ENCODE measurements at regions not wholly inside any gene's neighbourhood (a gene's known extent, or its start where the extent isn't known, plus 50 kb on each side); places are given as distances from the start of the nearest gene placed in this dataset.

DNA sequence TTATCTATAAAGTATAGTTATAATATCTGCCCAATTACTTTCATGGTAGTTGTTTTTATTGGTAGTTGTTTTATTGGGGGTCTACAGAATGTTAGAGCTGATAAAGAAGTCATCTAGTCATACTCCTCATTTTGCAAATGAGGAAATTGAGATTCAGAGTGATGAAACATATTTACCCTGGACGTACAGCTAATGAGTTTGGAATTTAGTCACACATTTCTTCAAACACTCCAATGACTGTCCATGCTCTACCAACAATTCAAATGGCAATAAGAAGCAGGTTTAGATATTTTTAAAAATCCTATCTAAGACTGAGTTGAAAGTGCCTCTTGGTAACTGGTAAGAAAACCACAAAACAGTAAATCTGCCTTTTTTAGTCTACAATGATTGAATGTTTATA, 98.2 kb downstream of the MAGEC1 start:
- no peak overlapping the region for H3K14ac ChIP-seq (ENCODE audit: low read length)
- no peaks in the 10 kb centered on the region for H3K79me1 ChIP-seq (ENCODE audit: low read length)
- H3K79me2 ChIP-seq (ENCODE audit: control insufficient read depth, insufficient read depth, low read length, poor library complexity): no peaks in the 10 kb centered on the region
- H3K4me3 ChIP-seq (ENCODE audit: low read depth, low read length): no peak overlapping the region
- no peak overlapping the region for H2AK5ac ChIP-seq (ENCODE audit: low read length)
- no peak overlapping the region for H3K9ac ChIP-seq (ENCODE audit: low read length)
- no peak overlapping the region for H2BK12ac ChIP-seq (ENCODE audit: low read length)
- no peak overlapping the region for H2BK5ac ChIP-seq (ENCODE audit: low read depth, low read length, poor library complexity)
- H3K36me3 ChIP-seq (ENCODE audit: control insufficient read depth in 1 of 2, insufficient read depth in 2 of 2, low read length in 2 of 2): no peaks in the 10 kb centered on the region
- no peak overlapping the region for H2BK120ac ChIP-seq (ENCODE audit: insufficient read depth, low read length, poor library complexity)
- no peak overlapping the region for H3K27ac ChIP-seq (ENCODE audit: low read depth, low read length)
- no peak overlapping the region for H4K91ac ChIP-seq (ENCODE audit: low read depth, low read length)
- no peaks in the 10 kb centered on the region for H3K27me3 ChIP-seq (ENCODE audit: insufficient read depth, low read length)
- DNase-seq: no peak
- H3K9me3 ChIP-seq (ENCODE audit: insufficient read depth, low read depth, low read length): no peaks in the 10 kb centered on the region
- no peak overlapping the region for H3K23ac ChIP-seq (ENCODE audit: low read length)
- H4K12ac ChIP-seq (ENCODE audit: low read depth, low read length): no peak overlapping the region
- H2AFZ ChIP-seq (ENCODE audit: insufficient read depth, low read length, poor library complexity): no peak overlapping the region
- no peak overlapping the region for H3K4me2 ChIP-seq (ENCODE audit: low read length)
- H4K8ac ChIP-seq (ENCODE audit: low read depth, low read length): no peak overlapping the region
- H3K18ac ChIP-seq (ENCODE audit: low read length): no peak overlapping the region
- H3K4me1 ChIP-seq (ENCODE audit: control insufficient read depth in 1 of 2, insufficient read depth in 2 of 2, low read length in 2 of 2): no peaks in the 10 kb centered on the region
- WGBS (ENCODE audit: extremely low coverage, insufficient coverage, insufficient read length): no CpG with 5 or more reads among the region's 1 CpG
- H3K4ac ChIP-seq (ENCODE audit: low read depth, low read length): no peak overlapping the region

DNA sequence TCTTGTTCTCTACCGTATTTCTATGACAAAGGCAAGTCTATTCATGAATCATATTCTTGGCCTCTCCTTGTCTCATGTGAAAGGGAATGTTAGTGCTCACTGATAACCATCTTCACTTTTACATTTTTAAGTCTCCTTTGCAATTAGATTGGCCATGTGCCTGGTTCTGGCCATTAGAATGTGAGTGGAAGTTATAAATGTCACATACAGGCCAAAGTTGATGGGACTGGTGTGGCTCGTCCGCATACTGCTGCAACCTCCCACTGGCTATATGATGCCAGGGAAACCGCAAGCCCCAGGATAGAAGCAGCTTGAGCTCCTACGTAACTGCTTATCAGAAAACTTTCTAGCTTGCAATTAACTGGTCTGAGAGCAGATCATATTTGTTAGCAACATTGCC, 86.1 kb downstream of the MAGEC1 start:
- Histone ChIP-seq H2AFZ (ENCODE audit: insufficient read depth, low read length, poor library complexity) (no peak overlapping the region), H2AK5ac (ENCODE audit: low read length) (no peak overlapping the region), H2BK5ac (ENCODE audit: low read depth, low read length, poor library complexity) (no peak overlapping the region), H4K8ac (ENCODE audit: low read depth, low read length) (no peak overlapping the region), H4K12ac (ENCODE audit: low read depth, low read length) (no peak overlapping the region), H3K9ac (ENCODE audit: low read length) (no peak overlapping the region), H3K79me2 (ENCODE audit: control insufficient read depth, insufficient read depth, low read length, poor library complexity) (no peaks in the 10 kb centered on the region), H3K4me1 (ENCODE audit: control insufficient read depth in 1 of 2, insufficient read depth in 2 of 2, low read length in 2 of 2) (no peaks in the 10 kb centered on the region), H4K91ac (ENCODE audit: low read depth, low read length) (no peak overlapping the region), H2BK12ac (ENCODE audit: low read length) (no peak overlapping the region), H2BK120ac (ENCODE audit: insufficient read depth, low read length, poor library complexity) (no peak overlapping the region), H3K36me3 (ENCODE audit: control insufficient read depth in 1 of 2, insufficient read depth in 2 of 2, low read length in 2 of 2) (no peaks in the 10 kb centered on the region), H3K4ac (ENCODE audit: low read depth, low read length) (no peak overlapping the region), H3K27ac (ENCODE audit: low read depth, low read length) (no peak overlapping the region), H3K23ac (ENCODE audit: low read length) (no peak overlapping the region), H3K4me3 (ENCODE audit: low read depth, low read length) (no peak overlapping the region), H3K79me1 (ENCODE audit: low read length) (no peaks in the 10 kb centered on the region), H3K14ac (ENCODE audit: low read length) (no peak overlapping the region), H3K18ac (ENCODE audit: low read length) (no peak overlapping the region), H3K27me3 (ENCODE audit: insufficient read depth, low read length) (no peaks in the 10 kb centered on the region), H3K4me2 (ENCODE audit: low read length) (no peak overlapping the region), H3K9me3 (ENCODE audit: insufficient read depth, low read depth, low read length) (no peaks in the 10 kb centered on the region)
- peak in 1 of 2 donors; percentile 1 for DNase-seq
- no CpG with 5 or more reads among the region's 5 CpGs for WGBS (ENCODE audit: extremely low coverage, insufficient coverage, insufficient read length)

DNA sequence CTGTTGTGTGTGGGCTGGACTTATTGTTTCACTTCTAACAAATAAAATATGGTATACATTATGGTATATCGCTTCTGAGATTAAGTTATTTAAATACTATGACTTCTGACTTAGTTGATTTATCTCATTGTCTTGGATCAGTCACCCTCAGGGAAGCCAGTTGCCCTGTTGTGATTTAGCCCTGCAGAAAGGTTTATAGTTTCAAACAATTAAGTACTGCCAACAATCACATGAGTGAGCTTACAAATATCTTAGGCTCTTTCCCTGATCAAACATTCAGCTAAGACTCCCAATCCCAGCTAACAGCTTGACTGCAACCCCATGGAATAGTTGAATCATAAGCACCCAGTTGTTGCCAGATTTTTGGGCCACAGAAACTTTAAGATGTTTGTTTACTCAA, 85.4 kb downstream of the MAGEC1 start:
- no peak overlapping the region for H3K27ac ChIP-seq (ENCODE audit: low read depth, low read length)
- no peak overlapping the region for H2BK12ac ChIP-seq (ENCODE audit: low read length)
- H3K27me3 ChIP-seq (ENCODE audit: insufficient read depth, low read length): no peaks in the 10 kb centered on the region
- no peak overlapping the region for H4K91ac ChIP-seq (ENCODE audit: low read depth, low read length)
- DNase-seq: no peak
- no peak overlapping the region for H2AFZ ChIP-seq (ENCODE audit: insufficient read depth, low read length, poor library complexity)
- no peak overlapping the region for H3K4me3 ChIP-seq (ENCODE audit: low read depth, low read length)
- H2BK120ac ChIP-seq (ENCODE audit: insufficient read depth, low read length, poor library complexity): no peak overlapping the region
- H3K4ac ChIP-seq (ENCODE audit: low read depth, low read length): no peak overlapping the region
- H3K79me2 ChIP-seq (ENCODE audit: control insufficient read depth, insufficient read depth, low read length, poor library complexity): no peaks in the 10 kb centered on the region
- no peaks in the 10 kb centered on the region for H3K36me3 ChIP-seq (ENCODE audit: control insufficient read depth in 1 of 2, insufficient read depth in 2 of 2, low read length in 2 of 2)
- H3K18ac ChIP-seq (ENCODE audit: low read length): no peak overlapping the region
- H4K12ac ChIP-seq (ENCODE audit: low read depth, low read length): no peak overlapping the region
- no CpG with 5 or more reads among the region's 1 CpG for WGBS (ENCODE audit: extremely low coverage, insufficient coverage, insufficient read length)
- H3K4me2 ChIP-seq (ENCODE audit: low read length): no peak overlapping the region
- no peaks in the 10 kb centered on the region for H3K79me1 ChIP-seq (ENCODE audit: low read length)
- H2AK5ac ChIP-seq (ENCODE audit: low read length): no peak overlapping the region
- H4K8ac ChIP-seq (ENCODE audit: low read depth, low read length): no peak overlapping the region
- H3K23ac ChIP-seq (ENCODE audit: low read length): no peak overlapping the region
- H3K4me1 ChIP-seq (ENCODE audit: control insufficient read depth in 1 of 2, insufficient read depth in 2 of 2, low read length in 2 of 2): no peaks in the 10 kb centered on the region
- no peak overlapping the region for H2BK5ac ChIP-seq (ENCODE audit: low read depth, low read length, poor library complexity)
- H3K9me3 ChIP-seq (ENCODE audit: insufficient read depth, low read depth, low read length): no peaks in the 10 kb centered on the region
- H3K14ac ChIP-seq (ENCODE audit: low read length): no peak overlapping the region
- H3K9ac ChIP-seq (ENCODE audit: low read length): no peak overlapping the region

DNA sequence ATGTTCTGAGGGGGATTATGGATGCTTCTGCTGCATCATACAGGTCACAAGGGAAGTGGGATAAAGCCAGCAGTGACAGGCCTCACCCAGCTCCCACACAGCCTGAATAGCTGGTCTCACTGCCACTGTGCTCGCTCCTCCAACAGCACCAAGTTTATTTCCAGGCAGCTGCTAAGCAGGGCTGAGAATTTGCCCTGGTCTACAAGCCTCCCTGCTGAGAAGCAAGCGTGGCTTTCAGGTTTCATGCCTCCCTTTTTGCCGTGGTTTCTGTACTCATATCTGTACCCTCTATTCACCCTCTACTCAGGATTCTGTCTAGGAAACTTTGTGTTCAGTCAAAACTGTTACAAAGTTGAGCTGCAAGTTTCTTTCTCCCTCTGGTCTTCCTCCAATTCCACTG, 78.6 kb downstream of the MAGEC1 start:
- Histone ChIP-seq H3K4me1 (ENCODE audit: control insufficient read depth in 1 of 2, insufficient read depth in 2 of 2, low read length in 2 of 2) (no peaks in the 10 kb centered on the region), H2AFZ (ENCODE audit: insufficient read depth, low read length, poor library complexity) (no peak overlapping the region), H2BK120ac (ENCODE audit: insufficient read depth, low read length, poor library complexity) (no peak overlapping the region), H3K9me3 (ENCODE audit: insufficient read depth, low read depth, low read length) (no peaks in the 10 kb centered on the region), H3K79me1 (ENCODE audit: low read length) (no peaks in the 10 kb centered on the region), H3K4me2 (ENCODE audit: low read length) (no peak overlapping the region), H3K27me3 (ENCODE audit: insufficient read depth, low read length) (no peaks in the 10 kb centered on the region), H3K27ac (ENCODE audit: low read depth, low read length) (no peak overlapping the region), H4K12ac (ENCODE audit: low read depth, low read length) (no peak overlapping the region), H3K18ac (ENCODE audit: low read length) (no peak overlapping the region), H3K79me2 (ENCODE audit: control insufficient read depth, insufficient read depth, low read length, poor library complexity) (no peaks in the 10 kb centered on the region), H3K4ac (ENCODE audit: low read depth, low read length) (no peak overlapping the region), H4K91ac (ENCODE audit: low read depth, low read length) (no peak overlapping the region), H4K8ac (ENCODE audit: low read depth, low read length) (no peak overlapping the region), H3K14ac (ENCODE audit: low read length) (no peak overlapping the region), H3K36me3 (ENCODE audit: control insufficient read depth in 1 of 2, insufficient read depth in 2 of 2, low read length in 2 of 2) (no peaks in the 10 kb centered on the region), H3K4me3 (ENCODE audit: low read depth, low read length) (no peak overlapping the region), H2BK5ac (ENCODE audit: low read depth, low read length, poor library complexity) (no peak overlapping the region), H3K23ac (ENCODE audit: low read length) (no peak overlapping the region), H2BK12ac (ENCODE audit: low read length) (no peak overlapping the region), H3K9ac (ENCODE audit: low read length) (no peak overlapping the region), H2AK5ac (ENCODE audit: low read length) (no peak overlapping the region)
- WGBS (ENCODE audit: extremely low coverage, insufficient coverage, insufficient read length): no CpG with 5 or more reads among the region's 3 CpGs
- no peak for DNase-seq

All from trophoblast cell (in vitro differentiated cells and primary cell).